Stimulated activated CD4-positive, alpha-beta T cell treated with anti-CD3 and anti-CD28 coated beads, Interleukin-1b, Interleukin-23, amount 100 ng/mL, for 1 hour (primary cell): ENCODE measurements at regions not wholly inside any gene's neighbourhood (a gene's known extent, or its start where the extent isn't known, plus 50 kb on each side); places are given as distances from the start of the nearest gene placed in this dataset.

ENCODE experiments used
- DNase-seq, 2 donors: peaks; one replicate each; pipeline ENCODE4 v3.0.0-alpha.2; 2020; ENCODE audit warnings: low read depth in 2 of 2

DNA sequence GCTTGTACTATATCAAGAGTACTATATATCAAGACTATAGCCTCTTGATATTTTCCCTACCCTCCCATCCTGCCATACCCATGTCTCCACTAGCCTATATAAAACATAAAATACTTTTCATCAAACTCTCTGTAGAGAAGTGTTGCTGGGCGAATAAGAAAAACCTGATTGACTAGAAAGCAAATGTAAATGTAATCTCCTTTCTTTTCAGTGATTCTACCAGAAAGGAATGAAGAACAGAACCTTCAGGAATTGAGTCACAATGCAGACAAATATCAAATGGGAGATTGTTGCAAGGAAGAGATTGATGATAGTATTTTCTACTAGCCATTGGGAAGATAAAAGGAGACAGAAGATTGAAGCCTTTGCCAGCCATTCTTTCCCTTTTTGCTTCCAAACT, 89.2 kb downstream of the KCNRG start:
- no peak for DNase-seq

DNA sequence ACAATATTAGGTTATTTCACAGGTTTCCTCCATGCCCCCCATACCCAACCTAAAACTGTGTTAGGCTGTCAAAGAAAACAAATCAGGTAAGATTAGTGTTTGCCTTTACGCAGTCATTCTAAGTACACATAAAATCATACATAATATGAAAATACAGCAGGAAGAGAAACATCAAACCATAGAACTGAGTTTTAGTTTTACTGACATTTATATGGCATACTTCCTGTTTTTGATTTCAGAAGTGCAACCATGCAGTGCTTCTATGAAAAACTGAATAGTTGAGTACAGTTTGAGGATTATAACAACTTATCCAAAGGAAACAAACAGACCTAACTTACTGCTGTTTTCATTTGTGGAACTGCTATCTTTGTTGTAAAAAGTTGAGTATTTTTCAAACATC, 91.3 kb downstream of the KCNRG start:
- no peak for DNase-seq

DNA sequence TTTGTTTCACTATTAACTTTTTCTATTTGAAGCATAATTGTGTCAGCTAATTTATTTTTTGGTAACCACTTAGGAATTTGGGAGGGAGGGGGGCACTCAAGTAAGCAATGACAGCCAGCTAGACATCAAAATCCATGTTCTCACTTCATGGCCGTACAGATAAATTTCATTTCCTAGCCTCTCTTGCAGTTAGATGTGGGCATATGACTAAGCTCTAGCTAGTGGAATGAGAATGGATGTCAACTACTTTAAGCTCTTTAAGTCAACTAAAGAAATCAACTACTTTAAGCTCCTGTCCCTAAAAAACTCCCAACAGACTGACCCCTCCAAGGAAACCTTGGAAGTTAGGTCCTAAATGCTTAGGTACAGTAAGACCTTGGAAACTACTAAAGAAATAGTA, 92.0 kb downstream of the KCNRG start:
- no peak for DNase-seq

DNA sequence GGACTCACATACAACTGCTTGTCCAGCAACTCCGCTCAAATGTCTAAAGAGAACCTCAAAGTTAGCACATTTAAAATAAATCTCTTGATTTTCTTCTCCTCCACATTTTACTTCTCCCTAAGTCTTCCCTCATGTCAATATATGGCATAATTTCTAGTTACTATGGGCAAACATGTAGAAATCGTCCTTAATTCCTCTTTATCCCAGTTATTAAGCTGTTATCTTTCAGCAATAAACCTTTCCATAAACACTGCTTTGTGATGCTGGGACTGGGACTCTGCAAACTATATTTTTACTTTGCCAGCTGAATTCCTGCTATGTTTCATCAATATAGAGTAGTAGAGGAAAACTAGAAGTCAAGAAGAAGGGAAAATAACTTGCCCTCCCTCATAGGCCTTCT, 99.7 kb downstream of the KCNRG start:
- no peak for DNase-seq

DNA sequence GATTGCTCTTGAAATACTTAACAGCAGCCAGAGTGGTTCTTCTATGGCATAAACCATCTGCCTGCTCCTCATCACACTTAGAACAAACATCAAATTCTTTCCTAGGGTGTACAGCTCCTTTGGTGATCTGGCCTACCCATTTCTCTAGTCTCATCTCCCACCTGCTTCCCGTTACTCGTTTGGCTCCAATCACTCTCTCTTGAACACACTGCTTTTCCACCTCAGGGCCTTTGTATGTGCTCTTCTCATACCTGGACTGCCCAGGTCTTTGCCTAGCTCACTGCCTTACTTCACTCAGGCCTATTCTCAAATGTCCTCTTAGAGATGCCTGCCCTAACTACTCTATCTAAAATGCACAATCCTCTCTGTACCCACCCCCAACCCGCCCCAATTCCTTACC, 100.5 kb downstream of the KCNRG start:
- no peak for DNase-seq

DNA sequence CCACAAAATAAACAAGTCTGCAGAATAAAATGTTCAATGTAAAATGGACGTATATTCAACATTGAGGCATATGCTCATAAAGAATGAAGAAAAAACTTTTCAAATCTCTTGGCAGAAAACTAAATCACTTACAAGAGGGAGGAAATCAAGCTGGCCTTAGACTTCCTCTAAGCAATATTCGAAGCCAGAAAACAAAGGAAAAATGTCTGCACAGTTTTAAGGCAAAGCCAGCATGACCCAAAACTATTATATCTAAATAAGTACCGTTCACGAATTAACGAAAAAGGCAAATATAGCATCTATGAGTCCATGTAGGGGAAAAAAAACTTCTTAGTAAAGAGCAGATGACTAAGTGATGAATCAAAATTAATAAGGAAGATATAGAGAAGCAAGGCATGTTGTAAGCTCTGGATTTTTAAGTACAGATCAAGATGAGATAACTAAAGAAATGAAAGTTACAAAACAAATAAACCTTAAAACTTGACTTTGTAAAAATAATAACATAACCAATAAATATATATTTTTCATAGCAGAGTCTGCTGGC, 101.3 kb downstream of the KCNRG start:
- DNase-seq = no peak

DNA sequence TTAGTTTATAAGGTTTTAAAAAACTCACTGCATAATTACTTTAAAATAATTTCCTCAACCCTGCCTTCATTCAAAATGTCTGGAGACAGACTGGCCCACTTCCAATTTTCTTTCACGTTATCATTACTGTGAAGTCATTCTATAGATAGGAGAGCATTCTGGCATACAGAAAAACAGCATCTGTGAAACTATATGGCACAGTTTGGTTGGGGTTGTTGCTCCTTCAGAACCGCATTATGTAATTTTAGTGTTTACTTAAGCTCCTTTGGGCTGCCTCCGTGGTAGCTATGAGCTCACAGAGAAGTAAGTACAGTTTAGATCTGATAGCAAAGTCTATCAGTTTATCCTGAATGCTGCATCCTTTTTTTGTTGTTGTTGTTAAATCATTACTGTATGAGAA, 104.3 kb downstream of the KCNRG start:
- no peak for DNase-seq

DNA sequence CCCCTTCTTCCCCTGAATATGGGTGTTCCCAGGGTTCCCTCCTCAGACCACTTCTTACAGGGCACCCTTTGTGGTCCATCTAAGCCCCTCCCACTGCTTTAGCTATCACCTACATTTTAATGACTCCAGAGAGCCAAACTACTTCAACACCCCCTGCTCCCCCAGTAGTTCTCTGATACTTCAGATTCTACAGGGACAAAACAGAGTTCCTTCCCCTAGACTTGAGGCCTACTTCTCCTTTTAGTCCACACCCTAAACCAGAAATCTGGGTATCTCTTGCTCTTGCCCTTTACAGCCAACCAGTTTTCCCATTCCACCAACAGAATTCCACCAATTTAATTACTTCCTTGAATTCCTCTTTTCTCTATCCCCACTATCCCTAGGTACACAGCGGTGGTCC, 107.2 kb downstream of the KCNRG start:
- no peak for DNase-seq

DNA sequence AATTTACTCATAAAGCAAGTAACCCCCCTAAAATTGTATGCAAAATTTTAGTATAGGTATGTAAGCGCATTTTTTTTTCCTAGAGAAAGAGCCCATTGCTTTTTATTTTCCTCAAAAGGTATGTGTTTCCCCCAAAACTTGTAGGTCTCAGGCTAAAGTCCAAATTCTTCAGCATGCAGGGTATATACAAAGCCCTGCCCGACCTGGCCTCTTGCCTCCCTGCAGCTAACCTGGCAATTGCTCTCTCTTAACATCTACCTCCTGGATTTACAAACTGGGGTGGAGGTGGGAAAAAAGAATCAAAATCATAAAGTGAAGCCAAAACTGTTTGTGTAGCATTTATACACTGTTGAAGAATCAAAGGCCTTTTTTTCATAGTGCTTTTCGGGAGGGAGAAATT, 107.8 kb downstream of the KCNRG start:
- DNase-seq = no peak

DNA sequence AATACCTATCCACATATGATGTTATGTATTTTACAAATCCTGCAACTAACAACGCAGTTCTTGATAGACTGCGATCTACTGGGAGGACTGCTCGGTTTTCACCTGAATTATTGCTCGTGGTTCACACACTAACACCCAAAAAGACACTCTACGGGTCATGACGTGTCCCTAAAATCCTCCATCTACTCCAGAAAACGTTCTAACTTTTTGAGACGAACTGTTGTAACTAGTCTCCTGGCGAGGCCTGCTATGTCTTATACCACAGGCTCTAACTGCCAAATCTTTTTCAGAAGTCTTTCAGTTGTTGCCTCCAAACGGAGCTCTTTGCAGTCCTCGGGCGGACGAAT, 108.2 kb downstream of the KCNRG start:
- DNase-seq = no peak

DNA sequence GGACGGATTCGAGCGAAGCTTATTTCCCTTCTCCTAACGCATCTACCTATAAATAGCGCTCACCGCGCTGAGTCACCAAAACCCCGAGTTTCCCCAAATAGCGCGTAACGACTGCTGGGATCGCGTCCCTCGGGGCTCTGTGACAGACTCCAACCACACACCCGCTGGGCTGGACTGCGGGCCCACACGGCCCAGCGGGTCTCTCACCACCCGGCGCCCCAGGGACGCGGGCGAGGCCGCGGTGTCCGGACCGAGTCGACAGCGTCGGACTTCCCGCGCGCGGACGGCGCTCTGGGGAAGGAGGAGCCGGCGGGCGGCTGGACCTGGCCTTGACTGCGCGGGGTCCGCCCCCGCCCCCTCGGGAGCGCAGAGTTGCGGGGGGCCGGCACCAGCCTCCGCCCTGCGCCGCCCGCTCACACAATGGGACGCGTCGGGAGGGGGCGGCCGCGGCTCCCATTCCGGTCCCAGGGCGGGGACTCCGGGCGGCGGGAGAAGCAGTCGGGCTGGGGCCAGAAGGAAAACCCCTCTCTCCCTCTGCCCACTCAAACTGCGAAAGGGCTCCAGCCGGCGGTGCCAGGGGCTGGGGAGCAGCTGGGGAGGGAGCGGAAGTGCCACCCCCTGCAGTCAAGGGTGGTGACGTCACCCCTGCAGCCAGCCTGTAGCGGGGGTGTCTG, 108.8 kb downstream of the KCNRG start:
- DNase-seq = no peak

DNA sequence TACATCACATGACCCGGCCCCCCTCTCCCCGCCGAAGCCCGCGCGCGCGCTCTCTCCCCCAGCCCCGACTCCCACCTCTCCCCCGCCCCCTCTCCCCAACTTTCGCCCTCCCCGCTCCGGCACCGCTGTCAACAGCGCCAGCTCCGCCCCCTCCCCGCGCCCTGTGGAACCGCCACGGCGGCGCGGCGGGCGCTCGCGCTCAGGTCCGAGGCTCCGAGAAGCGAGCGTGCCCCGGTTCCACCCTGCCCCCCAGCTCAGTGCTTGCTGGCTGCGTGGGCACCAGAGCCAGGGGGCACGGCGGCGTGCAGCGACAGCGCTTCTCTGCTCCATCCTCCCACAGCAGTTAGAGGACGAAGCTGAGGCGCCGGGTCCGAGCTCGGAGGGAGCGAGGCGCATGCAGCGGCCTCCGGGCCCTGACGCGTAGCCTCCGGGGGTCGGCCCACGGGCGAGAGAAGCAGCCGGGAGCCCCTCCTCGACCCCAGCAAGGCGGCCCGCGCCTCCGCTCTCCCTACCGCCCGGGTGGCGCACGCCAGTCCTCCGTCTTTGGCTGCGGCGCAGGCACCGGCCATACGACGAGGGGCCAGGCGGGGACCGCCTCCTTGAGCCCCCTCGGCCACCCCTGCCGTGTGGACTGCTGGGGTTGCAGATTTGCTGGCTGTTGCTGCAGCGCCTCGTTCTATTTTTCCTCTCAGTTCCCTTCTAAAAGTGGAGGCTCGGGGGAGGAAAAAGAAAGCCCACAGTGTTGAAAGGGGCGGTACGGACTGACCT, 109.5 kb downstream of the KCNRG start:
- peak; percentile 82 to 93 for DNase-seq

DNA sequence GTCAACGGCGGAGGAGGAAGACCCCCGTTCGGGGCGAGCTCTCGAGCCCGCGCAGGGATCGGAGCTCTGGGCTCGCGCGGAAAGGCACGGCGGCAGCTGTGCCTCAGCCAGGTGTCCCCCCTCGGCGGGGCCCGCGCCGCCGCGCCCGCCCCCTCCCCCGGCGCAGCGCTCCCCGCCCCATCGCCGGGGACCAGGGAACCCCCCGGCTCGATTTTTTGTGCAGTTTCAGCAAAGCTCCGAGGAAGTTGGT, 110.0 kb downstream of the KCNRG start:
- no peak for DNase-seq

DNA sequence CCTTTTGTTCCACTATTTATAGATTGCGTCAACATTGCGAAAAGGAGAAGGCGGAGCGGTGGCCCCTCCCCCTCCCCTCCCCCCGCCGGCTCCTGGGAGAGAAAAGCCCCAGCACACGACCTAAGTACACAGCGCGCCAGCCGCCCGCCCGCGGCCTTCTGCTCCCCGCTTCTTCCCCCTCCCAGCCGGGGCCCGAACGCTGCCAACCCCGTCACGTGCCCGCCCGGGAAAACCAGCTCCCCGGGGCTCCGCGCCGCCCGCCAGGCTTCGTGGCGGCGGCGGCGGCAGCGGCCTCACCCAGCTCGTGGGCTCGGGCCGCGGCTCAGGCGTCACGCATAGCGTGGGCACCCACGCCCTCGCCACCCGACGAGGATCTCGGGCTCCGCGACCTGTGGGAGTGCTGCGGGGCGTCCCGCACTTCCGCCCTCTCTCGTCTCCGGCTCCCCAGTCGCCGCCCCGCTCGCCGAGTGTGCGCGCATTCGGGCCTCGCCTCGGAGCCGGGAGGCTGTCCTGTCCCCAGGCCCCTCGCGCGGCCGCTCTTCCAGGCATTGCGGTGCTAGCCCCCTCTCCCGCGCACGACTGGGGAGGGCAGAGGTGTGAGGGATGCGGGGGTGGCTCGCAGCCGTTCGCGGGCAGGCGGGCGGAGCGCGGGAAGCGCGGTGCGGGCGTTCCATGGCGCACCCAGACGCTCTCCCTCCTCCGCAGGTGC, 110.5 kb downstream of the KCNRG start:
- DNase-seq = peak; percentile 82

DNA sequence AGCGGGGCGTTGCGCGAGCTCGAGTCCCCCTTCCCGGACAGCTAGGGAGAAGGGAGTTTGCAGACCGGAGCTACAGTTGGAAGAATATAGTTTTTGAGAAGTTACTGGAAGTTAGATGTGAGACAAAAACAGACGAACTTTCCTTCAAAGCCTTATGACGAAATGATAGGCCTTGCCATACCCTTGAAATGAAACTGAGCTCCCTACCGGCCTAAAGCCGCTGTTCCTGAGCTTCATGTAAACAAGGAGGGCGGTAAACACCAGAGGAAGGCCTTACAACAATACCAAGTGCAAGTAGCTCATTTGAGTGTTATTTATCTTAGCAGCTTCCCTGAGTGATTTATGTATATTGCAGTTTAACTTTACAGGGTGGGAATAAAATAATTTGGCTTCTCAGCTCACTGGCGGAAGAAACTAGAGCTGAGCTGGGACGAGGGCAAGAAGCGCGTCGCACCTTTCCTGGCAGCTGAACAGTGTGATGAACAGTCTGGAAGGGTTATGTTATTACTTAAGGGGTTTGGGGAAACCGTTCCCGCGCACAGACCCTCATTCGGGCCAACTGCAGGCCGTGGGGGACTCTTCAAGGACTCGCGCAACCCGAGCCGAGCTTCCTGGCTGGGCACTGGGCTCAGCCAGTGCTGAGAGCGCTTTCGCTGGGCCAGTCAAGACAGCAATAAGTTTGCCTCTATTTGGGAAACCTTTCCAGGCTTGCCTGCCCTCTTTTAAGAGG, 111.2 kb downstream of the KCNRG start:
- DNase-seq = no peak

DNA sequence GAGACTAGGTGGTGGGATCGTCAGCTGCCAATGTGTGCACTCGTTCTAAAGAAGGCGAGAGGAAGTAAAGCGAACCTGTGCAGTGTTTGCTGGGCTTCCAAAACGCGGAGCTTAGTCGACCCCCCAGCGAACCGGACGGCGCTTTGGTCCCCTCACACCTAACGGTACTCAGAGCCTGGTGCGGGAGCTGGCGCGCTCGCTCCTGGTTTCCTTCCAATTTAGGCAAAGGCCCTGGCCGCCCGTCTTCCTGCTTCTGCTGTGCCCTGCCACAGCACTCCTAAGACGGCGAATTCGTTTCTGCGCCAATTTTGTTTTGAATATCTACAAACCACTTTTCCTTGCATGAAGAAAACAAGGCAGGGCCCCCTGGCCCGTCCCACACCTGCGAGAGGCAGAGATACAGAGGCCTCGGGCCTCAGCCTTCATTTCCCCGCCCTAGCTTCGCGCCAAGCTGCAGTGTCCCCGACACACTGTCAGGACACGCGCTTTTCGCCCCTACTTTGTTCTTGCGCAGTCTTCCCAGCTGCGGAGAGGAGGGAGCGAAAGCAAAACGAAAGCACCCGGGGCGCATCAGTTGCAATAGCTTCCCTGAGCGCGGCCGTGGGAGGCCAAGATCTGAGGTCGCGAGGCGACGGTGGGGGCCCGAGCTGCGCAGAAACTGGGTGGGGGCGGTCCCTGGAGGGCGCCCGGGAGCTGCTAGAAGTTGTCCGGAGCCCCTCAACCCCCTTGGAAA, 111.9 kb downstream of the KCNRG start:
- no peak for DNase-seq

DNA sequence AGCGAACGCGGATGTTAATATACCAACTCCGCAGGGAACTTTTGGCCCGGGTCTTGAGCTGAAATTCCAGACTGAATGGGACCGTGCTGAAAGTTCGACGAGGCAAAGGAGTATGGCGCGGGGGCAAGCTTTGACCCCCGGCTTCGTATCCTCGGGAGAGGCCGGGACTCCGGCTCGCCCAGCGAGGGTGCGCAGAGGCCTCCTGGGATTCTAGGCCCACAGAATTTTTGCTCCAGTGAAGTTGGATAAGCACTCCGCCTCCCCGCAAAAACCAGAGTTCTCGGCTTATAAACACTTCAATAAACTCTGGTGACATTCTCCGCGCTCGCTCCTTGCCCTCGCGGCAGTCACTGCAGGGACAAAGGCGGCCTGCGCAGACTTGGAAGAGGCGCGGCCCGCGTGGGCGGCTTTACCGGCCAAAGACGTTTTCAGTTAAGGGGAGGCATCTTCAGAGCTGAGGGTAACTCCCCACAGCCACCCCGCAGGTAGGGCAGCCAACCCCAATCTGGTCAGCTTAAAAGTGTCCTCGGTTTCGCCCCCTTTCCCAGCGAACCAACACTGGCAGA, 112.6 kb downstream of the KCNRG start:
- no peak for DNase-seq

DNA sequence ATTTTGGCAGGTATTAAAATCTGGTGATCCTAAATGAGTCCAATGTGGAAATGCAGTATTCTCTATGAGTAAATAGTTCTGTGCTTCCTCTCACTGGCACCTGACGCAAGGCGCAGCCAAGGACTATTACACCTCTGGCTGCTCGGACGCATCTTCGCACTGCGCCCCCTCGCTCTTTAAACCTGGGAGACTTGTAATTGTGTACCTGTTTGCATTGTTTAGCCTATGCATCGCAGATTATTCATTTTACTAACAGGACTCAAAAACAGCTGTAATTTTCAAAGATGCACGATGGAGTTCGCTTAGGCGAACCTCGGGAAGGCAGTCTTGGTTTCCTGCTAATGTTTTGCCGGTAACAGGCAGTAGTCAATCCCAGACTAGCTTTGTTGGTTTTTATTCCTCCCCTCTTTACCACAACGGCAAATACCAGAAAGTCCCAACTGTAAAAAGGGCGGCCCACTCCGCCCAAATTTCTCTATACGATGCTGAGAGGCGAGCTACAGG, 113.2 kb downstream of the KCNRG start:
- no peak for DNase-seq

DNA sequence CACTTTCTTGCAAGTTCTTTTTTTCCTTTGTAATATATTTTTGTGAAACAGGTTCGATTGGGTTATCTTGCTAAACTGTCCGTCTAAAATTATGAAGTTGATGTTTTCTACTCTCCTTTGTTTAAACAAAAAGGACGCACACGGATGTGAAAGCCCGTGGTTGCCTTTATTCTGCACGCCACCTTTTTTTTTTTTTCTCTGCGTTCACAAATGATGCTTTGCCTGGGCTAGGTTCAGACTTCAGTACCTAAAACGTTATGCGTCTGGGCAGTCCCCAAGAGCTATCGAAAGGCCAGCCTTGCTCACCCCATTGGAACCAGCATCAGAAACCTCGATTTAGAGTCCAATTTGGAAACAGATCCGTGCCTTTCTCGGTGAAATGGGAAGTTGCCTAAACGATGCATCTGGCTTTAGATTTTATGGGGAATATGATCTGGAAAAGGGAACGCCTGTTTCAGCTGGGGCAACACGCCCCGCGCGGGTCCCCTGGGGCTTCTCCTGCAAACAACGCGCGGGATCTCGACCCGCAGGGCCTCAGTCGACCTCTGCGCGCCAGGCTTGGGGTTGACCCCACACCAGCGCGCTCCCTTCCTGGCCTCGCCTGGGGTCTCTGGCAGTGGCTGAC, 113.9 kb downstream of the KCNRG start:
- no peak for DNase-seq

DNA sequence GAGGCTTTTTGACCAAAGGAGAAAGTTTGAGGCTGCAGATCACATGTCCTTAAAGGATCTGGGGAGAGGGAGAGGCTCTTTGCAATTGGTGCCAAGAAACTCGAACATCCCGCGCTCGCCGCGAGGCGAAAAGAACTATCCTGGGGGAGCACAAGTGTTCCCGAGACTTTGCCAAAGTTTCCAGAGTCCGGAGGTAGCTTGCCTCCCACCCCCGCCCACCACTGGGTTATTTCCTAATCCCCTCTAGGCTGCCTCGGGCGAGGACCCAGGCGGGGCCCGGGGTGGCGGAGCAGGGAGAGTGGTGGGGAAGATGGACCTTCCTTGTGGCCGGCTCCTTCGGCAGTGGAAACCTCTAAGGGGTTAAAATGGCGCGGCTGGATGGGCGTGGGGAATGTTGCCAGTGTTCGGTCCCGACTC, 114.5 kb downstream of the KCNRG start:
- DNase-seq = no peak
